Testis (tissue), 2 donors: ENCODE measurements at regions not wholly inside any gene's neighbourhood (a gene's known extent, or its start where the extent isn't known, plus 50 kb on each side); places are given as distances from the start of the nearest gene placed in this dataset.

Experiments used
- DNase-seq: peaks from one replicate; pipeline ENCODE4 v3.0.0-alpha.2; 2019
- H3K27ac ChIP-seq, 2 donors: fragments of 200-600 bp; sonication (generic); one replicate each; pipeline ENCODE4 v1.5.1; 2019
- H3K27me3 ChIP-seq: fragments of 200-600 bp; sonication (generic); one replicate; pipeline ENCODE4 v1.5.1; 2019
- H3K36me3 ChIP-seq: fragments of 200-600 bp; sonication (generic); one replicate; pipeline ENCODE4 v1.5.1; 2017; ENCODE audit warnings: low read depth; ENCODE audit errors: missing control alignments
- H3K4me1 ChIP-seq: fragments of 200-600 bp; sonication (generic); one replicate; pipeline ENCODE4 v1.5.1; 2019
- H3K4me3 ChIP-seq, 2 donors: fragments of 200-600 bp; sonication (generic); one replicate each; pipeline ENCODE4 v1.5.1; 2017 to 2019
- H3K9me3 ChIP-seq: fragments of 200-600 bp; sonication (generic); one replicate; pipeline ENCODE4 v1.5.1; 2017
- CTCF ChIP-seq, 3 experiments: fragments of 450-650 bp in 2 of 3; fragments of 200-600 bp in 1 of 3; sonication (generic) in 1 of 3; IDR thresholded peaks; one replicate each; pipeline ENCODE4 v1.5.1; 2016 to 2019; ENCODE audit warnings: antibody characterized with exemption in 3 of 3, mild to moderate bottlenecking in 2 of 3, moderate library complexity in 1 of 3
- POLR2A ChIP-seq: fragments of 450-650 bp; IDR thresholded peaks from one replicate; pipeline ENCODE4 v1.6.1; 2017; ENCODE audit warnings: antibody characterized with exemption, mild to moderate bottlenecking, moderate library complexity
- WGBS, 2 donors: methylation state at CpG; one replicate each; pipeline ENCODE4 v1.1.5; 2018; 5-methylcytosine and 5-hydroxymethylcytosine counted together
- intact Hi-C: fragments of 100-400 bp; cut with DNase I; formaldehyde crosslinking; loops from one replicate; pipeline ENCODE4 v1.15.1; 2023; ENCODE audit warnings: low total_unique reads

DNA sequence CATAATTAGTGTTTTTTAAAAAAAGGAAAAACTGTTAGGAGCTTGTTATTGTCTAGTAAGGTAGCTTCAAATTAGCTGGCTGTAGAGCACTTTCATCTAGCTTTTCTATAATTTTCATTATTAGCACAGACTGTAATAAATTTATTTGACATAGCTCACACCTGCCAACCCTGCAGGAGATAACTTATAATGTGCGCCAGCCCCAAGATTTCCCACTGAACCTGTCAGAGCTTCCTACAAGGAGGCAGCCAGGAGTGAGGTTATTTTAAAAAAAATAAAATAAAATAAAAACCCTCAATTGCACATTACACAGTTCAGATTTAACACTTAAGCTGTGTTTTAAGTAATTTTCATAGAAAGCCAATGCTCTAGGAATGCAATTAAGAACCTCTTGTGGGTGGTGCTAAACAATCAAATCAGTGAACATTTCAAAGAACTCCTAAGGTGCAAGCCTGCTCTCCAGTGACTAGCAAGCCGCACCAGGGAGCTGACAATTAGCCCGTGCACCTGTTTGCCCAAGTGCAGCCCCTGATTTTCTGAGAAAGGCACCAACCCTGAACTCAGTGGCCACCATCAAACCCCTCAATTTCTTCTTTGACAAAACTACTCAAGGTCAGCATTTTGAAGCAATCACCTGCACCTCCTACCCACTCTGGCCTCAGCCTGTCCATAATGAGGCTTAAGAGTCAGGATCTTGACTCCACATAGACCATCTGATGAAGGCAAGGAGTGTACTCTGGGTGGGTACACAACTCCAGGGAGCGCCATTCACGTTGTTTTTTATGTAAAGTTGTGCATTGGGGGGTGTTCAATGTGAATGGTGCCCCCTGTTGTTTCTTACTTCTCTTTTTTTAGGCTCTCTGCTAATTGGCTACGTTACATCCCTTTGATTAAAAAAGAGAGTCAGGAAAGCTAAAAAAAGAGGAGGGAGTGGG lies 385.3 kb upstream of the WWC1 start:
- Histone ChIP-seq H3K4me1 (no peaks in the 10 kb centered on the region), H3K4me3 (no peak overlapping the region), H3K36me3 (no peaks in the 10 kb centered on the region), H3K27me3 (no peaks in the 10 kb centered on the region), H3K27ac (no peak overlapping the region), H3K9me3 (no peaks in the 10 kb centered on the region)
- TF ChIP-seq POLR2A (no peak), CTCF (IDR thresholded peaks at IDR 0.05) (no peak)
- DNase-seq = no peak
- intact Hi-C loops = no loop called here
- WGBS, 2 donors = 73 to 81% methylated on average over 6 of the region's 6 CpGs

- TF ChIP-seq CTCF (IDR thresholded peaks at IDR 0.05) = no peak
- TF ChIP-seq POLR2A = no peak
- H3K4me3 ChIP-seq = no peak overlapping the region
- no peaks in the 10 kb centered on the region for H3K9me3 ChIP-seq
- no peaks in the 10 kb centered on the region for H3K4me1 ChIP-seq
- intact Hi-C loops = no loop called here
- H3K27ac ChIP-seq = no peak overlapping the region
- no peaks in the 10 kb centered on the region for H3K36me3 ChIP-seq
- no peak for DNase-seq
- no peaks in the 10 kb centered on the region for H3K27me3 ChIP-seq
These were observed 382.8 kb upstream of the WWC1 start for GRCh38 chr5:167908606-167909005.

DNA sequence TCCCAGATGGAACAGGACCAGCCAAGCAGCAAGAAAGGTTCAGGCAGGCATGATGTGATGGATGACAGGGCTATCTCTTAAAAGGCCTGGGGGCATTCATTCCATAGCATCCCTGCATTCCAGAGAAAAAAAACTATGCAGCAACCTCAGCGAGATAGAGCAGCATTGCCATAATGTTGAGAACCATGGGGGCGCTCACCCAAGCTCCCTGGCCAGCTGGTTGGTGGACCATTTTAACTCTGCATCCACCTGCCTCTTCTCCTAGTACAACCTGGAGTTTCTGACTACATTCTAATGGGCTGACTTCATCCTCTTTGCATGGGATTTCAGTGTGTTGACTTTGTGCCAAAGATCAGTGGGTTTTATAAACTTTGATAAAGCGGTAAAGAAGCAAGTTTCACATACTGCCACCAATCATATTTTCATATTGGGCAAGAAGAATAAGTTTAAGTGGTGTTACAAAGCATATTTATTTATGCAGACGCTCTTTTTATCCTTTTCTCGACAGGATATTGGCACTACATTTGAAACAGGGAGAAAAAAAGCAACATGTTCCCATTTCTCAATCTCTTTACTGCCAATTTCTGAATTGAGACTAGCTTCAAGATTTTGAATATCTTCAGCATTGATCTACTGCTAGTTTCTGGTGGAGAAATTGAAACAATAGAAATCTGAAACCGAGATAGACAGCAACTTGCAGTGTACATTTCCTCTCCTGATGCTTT lies 378.3 kb upstream of the WWC1 start:
- no peaks in the 10 kb centered on the region for H3K4me1 ChIP-seq
- H3K27me3 ChIP-seq = no peaks in the 10 kb centered on the region
- WGBS, 2 donors = 65 to 71% methylated on average over 6 of the region's 6 CpGs
- intact Hi-C loops = no loop called here
- no peaks in the 10 kb centered on the region for H3K9me3 ChIP-seq
- no peak overlapping the region for H3K27ac ChIP-seq
- H3K36me3 ChIP-seq = no peaks in the 10 kb centered on the region
- DNase-seq = no peak
- H3K4me3 ChIP-seq = no peak overlapping the region
- no peak for TF ChIP-seq POLR2A
- no peak for TF ChIP-seq CTCF (IDR thresholded peaks at IDR 0.05)

DNA sequence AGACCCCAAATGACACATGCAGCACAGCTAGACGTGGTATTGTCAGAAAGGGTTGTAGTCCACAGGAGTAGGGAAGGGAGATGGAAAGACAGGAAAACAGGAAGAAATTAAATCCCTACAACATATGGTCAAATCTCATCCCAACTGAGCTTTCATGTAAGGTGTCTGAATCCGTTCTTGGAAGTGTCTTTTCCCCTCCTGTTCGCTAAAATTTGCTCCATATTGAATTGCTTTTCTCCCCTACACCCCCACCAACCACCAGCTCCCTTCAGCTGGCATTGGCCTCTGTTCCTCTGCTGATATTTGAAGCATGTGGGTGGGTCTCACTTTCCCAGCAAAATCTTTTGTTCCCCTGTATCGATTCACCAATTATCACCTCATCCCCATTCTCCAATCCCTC lies 376.2 kb upstream of the WWC1 start:
- TF ChIP-seq POLR2A (no peak), CTCF (IDR thresholded peaks at IDR 0.05) (no peak)
- Histone ChIP-seq H3K27me3 (no peaks in the 10 kb centered on the region), H3K4me1 (peaks cover 4% of the 10 kb centered on the region), H3K4me3 (no peak overlapping the region), H3K27ac (no peak overlapping the region), H3K36me3 (no peaks in the 10 kb centered on the region), H3K9me3 (no peaks in the 10 kb centered on the region)
- intact Hi-C loops = no loop called here
- WGBS, 2 donors = 89 to 94% methylated on average over 4 of the region's 4 CpGs
- no peak for DNase-seq
